Prostate gland (tissue), 2 donors: ENCODE measurements at regions not wholly inside any gene's neighbourhood (a gene's known extent, or its start where the extent isn't known, plus 50 kb on each side); places are given as distances from the start of the nearest gene placed in this dataset.

Experiments
- POLR2A ChIP-seq: fragments of 450-650 bp; IDR thresholded peaks from one replicate; pipeline ENCODE4 v1.6.1; 2016; ENCODE audit warnings: antibody characterized with exemption, mild to moderate bottlenecking
- TF ChIP-seq, protein P1 (sequence below), 4 experiments: fragments of 200-600 bp in 2 of 4; fragments of 450-650 bp in 2 of 4; sonication (generic) in 2 of 4; IDR thresholded peaks; 1 replicate in 3 of 4; 2 replicates in 1 of 4; pipeline ENCODE4 v1.5.1; 2016 to 2019; ENCODE audit warnings: antibody characterized with exemption in 4 of 4, mild to moderate bottlenecking in 2 of 4, moderate library complexity in 2 of 4

GRCh38 chr6:122887941-122888340 is 98.9 kb downstream of the SMPDL3A start:
- no peak for TF ChIP-seq POLR2A
- TF ChIP-seq, protein P1, sequence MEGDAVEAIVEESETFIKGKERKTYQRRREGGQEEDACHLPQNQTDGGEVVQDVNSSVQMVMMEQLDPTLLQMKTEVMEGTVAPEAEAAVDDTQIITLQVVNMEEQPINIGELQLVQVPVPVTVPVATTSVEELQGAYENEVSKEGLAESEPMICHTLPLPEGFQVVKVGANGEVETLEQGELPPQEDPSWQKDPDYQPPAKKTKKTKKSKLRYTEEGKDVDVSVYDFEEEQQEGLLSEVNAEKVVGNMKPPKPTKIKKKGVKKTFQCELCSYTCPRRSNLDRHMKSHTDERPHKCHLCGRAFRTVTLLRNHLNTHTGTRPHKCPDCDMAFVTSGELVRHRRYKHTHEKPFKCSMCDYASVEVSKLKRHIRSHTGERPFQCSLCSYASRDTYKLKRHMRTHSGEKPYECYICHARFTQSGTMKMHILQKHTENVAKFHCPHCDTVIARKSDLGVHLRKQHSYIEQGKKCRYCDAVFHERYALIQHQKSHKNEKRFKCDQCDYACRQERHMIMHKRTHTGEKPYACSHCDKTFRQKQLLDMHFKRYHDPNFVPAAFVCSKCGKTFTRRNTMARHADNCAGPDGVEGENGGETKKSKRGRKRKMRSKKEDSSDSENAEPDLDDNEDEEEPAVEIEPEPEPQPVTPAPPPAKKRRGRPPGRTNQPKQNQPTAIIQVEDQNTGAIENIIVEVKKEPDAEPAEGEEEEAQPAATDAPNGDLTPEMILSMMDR (IDR thresholded peaks at IDR 0.05) = no peak
